GM18511 (cell line): ENCODE measurements at regions not wholly inside any gene's neighbourhood (a gene's known extent, or its start where the extent isn't known, plus 50 kb on each side); places are given as distances from the start of the nearest gene placed in this dataset.

Experiments used
- ATAC-seq: cut with Tn5 transposase; IDR thresholded peaks from one replicate; pipeline ENCODE4 v1.9.1; 2021; ENCODE audit warnings: mild to moderate bottlenecking, moderate library complexity; ENCODE audit not compliant: unreplicated experiment

GRCh38 chr3:19725000-19725399, 209.0 kb downstream of the EFHB start:
- ATAC-seq, result no peak

- ATAC-seq, result no peak
Observed at GRCh38 chr3:19717736-19718135, 216.3 kb downstream of the EFHB start.

- no peak for ATAC-seq
Observed at GRCh38 chr3:19711160-19711782, 222.7 kb downstream of the EFHB start.

- ATAC-seq, result no peak
Observed at GRCh38 chr3:19702416-19703078, 231.5 kb downstream of the EFHB start.

DNA sequence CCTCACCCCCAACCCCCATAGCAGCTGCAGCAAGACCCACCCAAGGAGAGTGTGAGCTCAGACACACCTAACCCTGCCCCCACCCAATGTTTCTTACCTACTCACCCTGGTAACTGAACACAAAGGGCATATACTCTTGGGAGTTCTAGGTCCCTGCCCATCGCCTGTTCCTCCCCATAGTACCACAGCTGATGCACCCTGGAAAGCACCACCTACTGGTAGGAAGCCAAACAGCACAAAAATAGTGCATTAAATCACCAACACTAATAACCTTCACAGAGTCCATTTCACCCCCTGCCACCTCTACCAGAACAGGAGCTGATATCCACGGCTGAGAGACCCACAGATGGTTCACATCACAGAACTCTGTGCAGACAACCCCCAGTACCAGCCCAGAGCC, 245.2 kb downstream of the EFHB start:
- ATAC-seq, result peak; percentile 67

GRCh38 chr3:19668163-19668562, 265.9 kb downstream of the EFHB start:
- no peak for ATAC-seq

DNA sequence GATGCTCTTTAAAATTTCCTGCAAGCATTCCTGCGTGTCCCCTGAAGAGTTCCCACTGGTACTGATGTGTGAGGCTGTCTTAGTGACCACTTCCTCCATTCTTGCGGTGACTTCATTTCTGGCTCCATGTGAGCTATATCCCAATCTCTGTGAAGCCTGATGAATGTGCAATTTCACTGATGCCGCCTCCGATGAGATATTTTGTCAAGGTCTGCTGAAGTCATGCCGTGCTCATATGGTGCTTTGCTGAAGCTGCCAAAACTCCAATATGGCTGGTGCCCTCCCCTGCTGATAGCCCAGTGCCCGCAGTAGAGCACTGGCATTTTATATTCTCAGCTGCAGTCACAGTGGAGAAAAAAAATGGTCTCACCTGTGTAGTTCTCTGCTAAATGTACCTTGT, 271.5 kb downstream of the EFHB start:
- ATAC-seq, result no peak

DNA sequence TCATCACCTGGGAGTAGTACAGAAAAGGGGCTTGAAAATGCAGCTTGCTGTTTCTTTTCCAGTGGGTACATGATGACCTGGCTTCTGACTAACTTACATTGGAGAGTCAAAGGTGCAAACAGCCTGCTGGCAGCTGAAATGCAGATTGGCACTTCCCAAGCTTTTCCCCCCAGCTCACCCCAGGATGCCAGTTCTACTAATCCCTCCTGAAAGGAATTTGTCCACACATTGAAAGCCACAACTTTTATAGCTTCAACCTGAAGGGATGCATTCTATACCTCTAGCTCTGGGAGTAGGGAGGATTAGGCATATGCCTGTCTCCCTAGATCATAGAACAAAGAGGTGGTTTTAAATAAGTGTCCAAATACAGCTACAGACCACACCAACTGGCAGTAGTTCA, 281.7 kb downstream of the EFHB start:
- ATAC-seq, result no peak

- peak; percentile 69 for ATAC-seq
Observed at GRCh38 chr3:19645093-19645492, 288.9 kb downstream of the EFHB start.

- ATAC-seq, result peak; percentile 60
Observed at GRCh38 chr3:19644405-19644804, 289.6 kb downstream of the EFHB start.

DNA sequence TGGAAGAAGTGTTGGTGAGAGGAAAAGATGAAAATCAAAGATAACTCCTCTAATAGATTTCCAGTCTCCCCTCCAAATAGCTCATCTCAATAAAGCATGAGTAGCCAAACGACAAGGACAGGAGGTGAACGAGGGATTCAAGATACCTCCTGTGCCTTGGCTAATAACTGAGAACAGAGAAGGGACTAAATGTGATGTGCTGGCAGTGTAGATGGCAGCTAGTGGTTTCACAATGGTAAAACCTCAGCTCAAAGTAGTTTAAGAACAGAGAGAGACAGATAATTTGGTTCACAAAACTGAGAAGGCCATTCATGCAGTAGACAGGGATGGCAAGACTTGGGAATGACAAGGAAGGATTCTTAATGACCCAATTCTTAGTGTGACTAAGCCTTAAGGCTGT, 292.6 kb downstream of the EFHB start:
- ATAC-seq, result no peak

GRCh38 chr3:19632099-19633074, 301.6 kb downstream of the EFHB start:
- ATAC-seq, result no peak

GRCh38 chr3:19598870-19599269, 335.1 kb downstream of the EFHB start:
- peak; percentile 80 for ATAC-seq

- peak; percentile 71 for ATAC-seq
Observed at GRCh38 chr3:19596408-19596807, 337.6 kb downstream of the EFHB start.

GRCh38 chr3:19595884-19596283, 338.1 kb downstream of the EFHB start:
- ATAC-seq, result no peak
